CD4-positive, CD25-positive, alpha-beta regulatory T cell (primary cell): ENCODE measurements at regions not wholly inside any gene's neighbourhood (a gene's known extent, or its start where the extent isn't known, plus 50 kb on each side); places are given as distances from the start of the nearest gene placed in this dataset.

Source experiments
- ATAC-seq, 2 donors: fragments of 150-1000 bp; cut with Tn5 transposase; one replicate each; pipeline ENCODE4 v1.10.0; 2021; ENCODE audit warnings: low read depth in 2 of 2, moderate number of reproducible peaks in 2 of 2, moderate library complexity in 1 of 2
- DNase-seq, 3 donors: peaks; one replicate each; pipeline versions ENCODE4 v3.0.0 to v3.0.0-alpha.2; 2012 to 2022; ENCODE audit warnings: mixed read lengths in 1 of 3
- H3K27ac ChIP-seq: one replicate; pipeline ENCODE4 v1.7.0; 2013; ENCODE audit warnings: mild to moderate bottlenecking, low read length; ENCODE audit not compliant: insufficient read depth, poor library complexity, severe bottlenecking
- H3K27me3 ChIP-seq: one replicate; pipeline ENCODE4 v1.7.0; 2013; ENCODE audit warnings: low read length; ENCODE audit not compliant: control insufficient read depth, insufficient read depth
- H3K36me3 ChIP-seq: one replicate; pipeline ENCODE4 v1.7.0; 2013; ENCODE audit warnings: mild to moderate bottlenecking, low read length, moderate library complexity; ENCODE audit not compliant: control insufficient read depth, insufficient read depth
- H3K4me1 ChIP-seq: 2 replicates; pipeline ENCODE4 v1.7.0; 2013; ENCODE audit warnings: mild to moderate bottlenecking, low read length; ENCODE audit not compliant: insufficient read depth, control insufficient read depth, poor library complexity, severe bottlenecking
- H3K4me3 ChIP-seq: one replicate; pipeline ENCODE4 v1.7.0; 2013; ENCODE audit warnings: low read depth, mild to moderate bottlenecking, low read length, moderate library complexity
- H3K9me3 ChIP-seq, 2 experiments: 1 replicate in 1 of 2; 2 replicates in 1 of 2; pipeline ENCODE4 v1.7.0; 2013; ENCODE audit warnings: low read length in 2 of 2, mild to moderate bottlenecking in 1 of 2, moderate library complexity in 1 of 2; ENCODE audit not compliant: control insufficient read depth in 2 of 2
- H3K27ac Mint-ChIP-seq, 3 donors: one replicate each; pipeline ENCODE4 v1.8.0; 2020 to 2022; ENCODE audit warnings: mild to moderate bottlenecking in 3 of 3, mixed read lengths in 3 of 3, moderate library complexity in 2 of 3
- H3K27me3 Mint-ChIP-seq: one replicate; pipeline ENCODE4 v1.8.0; 2022; ENCODE audit warnings: mild to moderate bottlenecking, mixed read lengths
- H3K36me3 Mint-ChIP-seq: one replicate; pipeline ENCODE4 v1.8.0; 2020; ENCODE audit warnings: mixed read lengths
- H3K4me1 Mint-ChIP-seq, 4 donors: one replicate each; pipeline ENCODE4 v1.8.0; 2020 to 2022; ENCODE audit warnings: mixed read lengths in 4 of 4, mild to moderate bottlenecking in 1 of 4
- H3K4me3 Mint-ChIP-seq, 4 donors: one replicate each; pipeline ENCODE4 v1.8.0; 2020 to 2022; ENCODE audit warnings: mild to moderate bottlenecking in 4 of 4, mixed read lengths in 4 of 4, moderate library complexity in 3 of 4
- H3K9me3 Mint-ChIP-seq, 7 donors: one replicate each; pipeline ENCODE4 v1.8.0; 2020 to 2022; ENCODE audit warnings: mixed read lengths in 7 of 7, mild to moderate bottlenecking in 3 of 7, moderate library complexity in 2 of 7

- Mint-ChIP-seq H3K4me3 (no peak overlapping the region), H3K4me1 (no peaks in the 10 kb centered on the region), H3K27me3 (peaks cover 7% of the 10 kb centered on the region), H3K27ac (no peak overlapping the region), H3K36me3 (no peaks in the 10 kb centered on the region), H3K9me3 (peaks cover 0 to 4% (median 0%) of the 10 kb centered on the region in 7 donors)
- Histone ChIP-seq H3K36me3 (no peaks in the 10 kb centered on the region), H3K9me3 (no peaks in the 10 kb centered on the region), H3K27ac (no peak overlapping the region), H3K27me3 (no peaks in the 10 kb centered on the region), H3K4me1 (no peaks in the 10 kb centered on the region), H3K4me3 (no peak overlapping the region)
- no peak for DNase-seq
- ATAC-seq, result no peak
These were observed 279.8 kb downstream of the DUSP6 start for GRCh38 chr12:89072294-89073026.

- H3K4me1 Mint-ChIP-seq, result no peaks in the 10 kb centered on the region
- H3K9me3 ChIP-seq, result no peaks in the 10 kb centered on the region
- no peak overlapping the region for H3K27ac Mint-ChIP-seq
- no peaks in the 10 kb centered on the region for H3K36me3 Mint-ChIP-seq
- no peak overlapping the region for H3K4me3 Mint-ChIP-seq
- H3K27me3 ChIP-seq, result no peaks in the 10 kb centered on the region
- H3K4me3 ChIP-seq, result no peak overlapping the region
- peaks cover 0 to 4% (median 0%) of the 10 kb centered on the region in 7 donors for H3K9me3 Mint-ChIP-seq
- ATAC-seq, result no peak
- no peak overlapping the region for H3K27ac ChIP-seq
- H3K4me1 ChIP-seq, result no peaks in the 10 kb centered on the region
- DNase-seq, result no peak
- peaks cover 7% of the 10 kb centered on the region for H3K27me3 Mint-ChIP-seq
- no peaks in the 10 kb centered on the region for H3K36me3 ChIP-seq
These were observed 281.7 kb downstream of the DUSP6 start for GRCh38 chr12:89070603-89071002.

GRCh38 chr12:89069431-89069830, 282.9 kb downstream of the DUSP6 start:
- no peaks in the 10 kb centered on the region for H3K36me3 ChIP-seq
- H3K27ac Mint-ChIP-seq, result no peak overlapping the region
- H3K27me3 ChIP-seq, result no peaks in the 10 kb centered on the region
- no peak overlapping the region for H3K27ac ChIP-seq
- H3K4me1 ChIP-seq, result no peaks in the 10 kb centered on the region
- no peak for ATAC-seq
- H3K4me3 ChIP-seq, result no peak overlapping the region
- no peak overlapping the region for H3K4me3 Mint-ChIP-seq
- H3K36me3 Mint-ChIP-seq, result no peaks in the 10 kb centered on the region
- DNase-seq, result no peak
- no peaks in the 10 kb centered on the region for H3K4me1 Mint-ChIP-seq
- H3K9me3 Mint-ChIP-seq, result peaks cover 0 to 4% (median 0%) of the 10 kb centered on the region in 7 donors
- H3K27me3 Mint-ChIP-seq, result peaks cover 9% of the 10 kb centered on the region
- no peaks in the 10 kb centered on the region for H3K9me3 ChIP-seq

- Histone ChIP-seq H3K27me3 (no peaks in the 10 kb centered on the region), H3K36me3 (no peaks in the 10 kb centered on the region), H3K9me3 (no peaks in the 10 kb centered on the region), H3K4me1 (no peaks in the 10 kb centered on the region), H3K4me3 (no peak overlapping the region), H3K27ac (no peak overlapping the region)
- ATAC-seq (no peak), DNase-seq (no peak)
- no peaks in the 10 kb centered on the region for H3K36me3 Mint-ChIP-seq
- no peak overlapping the region for H3K4me3 Mint-ChIP-seq
- peaks cover 0 to 4% (median 0%) of the 10 kb centered on the region in 7 donors for H3K9me3 Mint-ChIP-seq
- H3K4me1 Mint-ChIP-seq, result no peaks in the 10 kb centered on the region
- no peak overlapping the region for H3K27ac Mint-ChIP-seq
- H3K27me3 Mint-ChIP-seq, result peaks cover 16% of the 10 kb centered on the region
These were observed 284.7 kb downstream of the DUSP6 start for GRCh38 chr12:89067421-89068187.

GRCh38 chr12:89064780-89065179, 287.5 kb downstream of the DUSP6 start:
- Histone ChIP-seq H3K36me3 (no peaks in the 10 kb centered on the region), H3K9me3 (no peaks in the 10 kb centered on the region), H3K27me3 (no peaks in the 10 kb centered on the region), H3K4me3 (no peak overlapping the region), H3K4me1 (no peaks in the 10 kb centered on the region), H3K27ac (no peak overlapping the region)
- H3K27me3 Mint-ChIP-seq, result peaks cover 19% of the 10 kb centered on the region
- H3K9me3 Mint-ChIP-seq, result peaks cover 0 to 4% (median 0%) of the 10 kb centered on the region in 7 donors
- H3K4me3 Mint-ChIP-seq, result no peak overlapping the region
- H3K27ac Mint-ChIP-seq, result no peak overlapping the region
- no peaks in the 10 kb centered on the region for H3K36me3 Mint-ChIP-seq
- no peaks in the 10 kb centered on the region for H3K4me1 Mint-ChIP-seq
- ATAC-seq, result no peak
- DNase-seq, result no peak

- Histone ChIP-seq H3K36me3 (no peaks in the 10 kb centered on the region), H3K27me3 (no peaks in the 10 kb centered on the region), H3K9me3 (no peaks in the 10 kb centered on the region), H3K27ac (no peak overlapping the region), H3K4me3 (no peak overlapping the region), H3K4me1 (no peaks in the 10 kb centered on the region)
- ATAC-seq (no peak), DNase-seq (no peak)
- H3K27ac Mint-ChIP-seq, result no peak overlapping the region
- H3K36me3 Mint-ChIP-seq, result no peaks in the 10 kb centered on the region
- H3K27me3 Mint-ChIP-seq, result peaks cover 19% of the 10 kb centered on the region
- H3K9me3 Mint-ChIP-seq, result peaks cover 0 to 1% (median 0%) of the 10 kb centered on the region in 7 donors
- no peak overlapping the region for H3K4me3 Mint-ChIP-seq
- H3K4me1 Mint-ChIP-seq, result no peaks in the 10 kb centered on the region
These were observed 288.1 kb downstream of the DUSP6 start for GRCh38 chr12:89064151-89064550.

GRCh38 chr12:89062996-89063395, 289.3 kb downstream of the DUSP6 start:
- no peak overlapping the region for H3K27ac Mint-ChIP-seq
- H3K36me3 Mint-ChIP-seq, result no peaks in the 10 kb centered on the region
- Histone ChIP-seq H3K4me3 (no peak overlapping the region), H3K27ac (no peak overlapping the region), H3K9me3 (no peaks in the 10 kb centered on the region), H3K36me3 (no peaks in the 10 kb centered on the region), H3K27me3 (no peaks in the 10 kb centered on the region), H3K4me1 (no peaks in the 10 kb centered on the region)
- no peak for ATAC-seq
- H3K27me3 Mint-ChIP-seq, result peaks cover 19% of the 10 kb centered on the region
- H3K4me1 Mint-ChIP-seq, result no peaks in the 10 kb centered on the region
- DNase-seq, result no peak
- H3K4me3 Mint-ChIP-seq, result no peak overlapping the region
- peaks cover 0 to 1% (median 0%) of the 10 kb centered on the region in 7 donors for H3K9me3 Mint-ChIP-seq
